ENCODE measurements at regions not wholly inside any gene's neighbourhood (a gene's known extent, or its start where the extent isn't known, plus 50 kb on each side); places are given as distances from the start of the nearest gene placed in this dataset.

- no peak for DNase-seq (ENCODE audit: low read depth)
These were observed 341.2 kb downstream of the ZNF521 start for GRCh38 chr18:25010623-25011374.

Data from myocyte (in vitro differentiated cells).